NB4 (cell line): ENCODE measurements at regions not wholly inside any gene's neighbourhood (a gene's known extent, or its start where the extent isn't known, plus 50 kb on each side); places are given as distances from the start of the nearest gene placed in this dataset.
A peak's percentile ranks its signal among the peaks of the same experiment; 100 is the strongest.

Experiments used
- DNase-seq: peaks from one replicate; pipeline ENCODE4 v3.0.0; 2010; ENCODE audit warnings: low read depth
- H3K4me3 ChIP-seq: one replicate; pipeline ENCODE4 v1.5.1; 2011; ENCODE audit warnings: mild to moderate bottlenecking, low read depth, low read length, moderate library complexity
- CTCF ChIP-seq: IDR thresholded peaks from one replicate; pipeline ENCODE4 v1.5.1; 2012; ENCODE audit warnings: low read depth, low read length
- MAX ChIP-seq: IDR thresholded peaks from 2 replicates; pipeline ENCODE4 v1.6.1; 2011; ENCODE audit warnings: low read depth, low read length
- MYC ChIP-seq: IDR thresholded peaks from 2 replicates; pipeline ENCODE4 v1.6.1; 2011; ENCODE audit warnings: low read depth, low read length
- POLR2A ChIP-seq: IDR thresholded peaks from 2 replicates; pipeline ENCODE4 v1.6.1; 2011; ENCODE audit warnings: mild to moderate bottlenecking; ENCODE audit not compliant: insufficient read length; ENCODE audit errors: extremely low read depth

- H3K4me3 ChIP-seq, result no peak overlapping the region
- TF ChIP-seq CTCF, result no peak
- TF ChIP-seq MYC, result no peak
- no peak for TF ChIP-seq MAX
- TF ChIP-seq POLR2A, result no peak
- DNase-seq, result no peak
Measured at GRCh38 chr17:77462090-77462489, 321.3 kb downstream of the SEC14L1 start.

- no peak for DNase-seq
- TF ChIP-seq MAX (no peak), MYC (no peak)
- no peak overlapping the region for H3K4me3 ChIP-seq
Measured at GRCh38 chr17:77462553-77463497, 322.1 kb downstream of the SEC14L1 start.

GRCh38 chr17:77464988-77465357, 324.2 kb downstream of the SEC14L1 start:
- DNase-seq, result no peak
- H3K4me3 ChIP-seq, result peak overlapping the region; percentile 28
- TF ChIP-seq CTCF (no peak), MAX (no peak), POLR2A (no peak), MYC (no peak)

- TF ChIP-seq CTCF, result no peak
- TF ChIP-seq MAX, result peak; percentile 74
- peak; percentile 30; the same call in 1 of the 2 replicates for TF ChIP-seq MYC
- TF ChIP-seq POLR2A, result no peak
- peak; percentile 97 for DNase-seq
- H3K4me3 ChIP-seq, result peak overlapping the region; percentile 28
Measured at GRCh38 chr17:77465358-77466041, 324.7 kb downstream of the SEC14L1 start.

GRCh38 chr17:77466140-77466539, 325.4 kb downstream of the SEC14L1 start:
- no peak for TF ChIP-seq MYC
- no peak for TF ChIP-seq MAX
- no peak for TF ChIP-seq POLR2A
- TF ChIP-seq CTCF, result no peak
- no peak overlapping the region for H3K4me3 ChIP-seq
- DNase-seq, result no peak

GRCh38 chr17:77466596-77467223, 325.9 kb downstream of the SEC14L1 start:
- no peak overlapping the region for H3K4me3 ChIP-seq
- TF ChIP-seq MYC (no peak), POLR2A (no peak), MAX (no peak), CTCF (no peak)
- no peak for DNase-seq
